Gastroesophageal sphincter (tissue), 3 donors: ENCODE measurements at regions not wholly inside any gene's neighbourhood (a gene's known extent, or its start where the extent isn't known, plus 50 kb on each side); places are given as distances from the start of the nearest gene placed in this dataset.

Source experiments
- CTCF ChIP-seq, 4 experiments: fragments of 200-600 bp in 2 of 4; fragments of 450-650 bp in 2 of 4; sonication (generic) in 1 of 4; IDR thresholded peaks; one replicate each; pipeline ENCODE4 v1.5.1; 2017 to 2019; ENCODE audit warnings: antibody characterized with exemption in 4 of 4, mild to moderate bottlenecking in 2 of 4, moderate library complexity in 2 of 4
- EP300 ChIP-seq: sonication (generic); formaldehyde crosslinking; IDR thresholded peaks from one replicate; pipeline ENCODE4 v1.6.1; 2017; ENCODE audit warnings: antibody characterized with exemption, mild to moderate bottlenecking
- POLR2AphosphoS5 ChIP-seq: sonication (generic); formaldehyde crosslinking; IDR thresholded peaks from one replicate; pipeline ENCODE4 v1.6.1; 2017; ENCODE audit warnings: antibody characterized with exemption

GRCh38 chr4:181083757-181084361, 1159.3 kb upstream of the TENM3 start:
- no peak for TF ChIP-seq CTCF (IDR thresholded peaks at IDR 0.05)
- TF ChIP-seq POLR2AphosphoS5 = no peak
- TF ChIP-seq EP300 = no peak
